NT2/D1 (cell line): ENCODE measurements at regions not wholly inside any gene's neighbourhood (a gene's known extent, or its start where the extent isn't known, plus 50 kb on each side); places are given as distances from the start of the nearest gene placed in this dataset.

ENCODE experiments used
- SUZ12 ChIP-seq: IDR thresholded peaks from 2 replicates; pipeline ENCODE4 v1.6.1; 2011; ENCODE audit not compliant: insufficient read length, insufficient read depth; ENCODE audit errors: extremely low read depth
- YY1 ChIP-seq: IDR thresholded peaks from 2 replicates; pipeline ENCODE4 v1.6.1; 2011; ENCODE audit not compliant: insufficient read length, insufficient read depth
- ZNF274 ChIP-seq: IDR thresholded peaks from 2 replicates; pipeline ENCODE4 v1.6.1; 2011; ENCODE audit warnings: mild to moderate bottlenecking, low read depth, low read length

GRCh38 chr3:76565496-76566210 is 474.2 kb upstream of the ROBO2 start:
- TF ChIP-seq YY1, result no peak
- TF ChIP-seq ZNF274, result no peak
- no peak for TF ChIP-seq SUZ12
